Lower leg skin (tissue), 4 donors: ENCODE measurements at regions not wholly inside any gene's neighbourhood (a gene's known extent, or its start where the extent isn't known, plus 50 kb on each side); places are given as distances from the start of the nearest gene placed in this dataset.
"Not testable (repeated sequence)": the region's sequence is repeated elsewhere in the genome, so short reads cannot be mapped to it uniquely, and the experiment has no call there.

Source experiments
- DNase-seq, 2 donors: peaks; one replicate each; pipeline ENCODE4 v3.0.0-alpha.2; 2019; ENCODE audit warnings: low spot score in 2 of 2
- H3K4me3 ChIP-seq: fragments of 200-600 bp; sonication (generic); 2 replicates; pipeline ENCODE4 v1.5.1; 2017; ENCODE audit warnings: mild to moderate bottlenecking, low read depth; ENCODE audit not compliant: poor library complexity, severe bottlenecking
- CTCF ChIP-seq, 3 donors: fragments of 450-650 bp; IDR thresholded peaks; one replicate each; pipeline ENCODE4 v1.5.1; 2016; ENCODE audit warnings: antibody characterized with exemption in 3 of 3, mild to moderate bottlenecking in 3 of 3, moderate library complexity in 2 of 3
- POLR2A ChIP-seq, 2 donors: fragments of 450-650 bp; IDR thresholded peaks; one replicate each; pipeline ENCODE4 v1.6.1; 2016 to 2017; ENCODE audit warnings: antibody characterized with exemption in 2 of 2, mild to moderate bottlenecking in 1 of 2, moderate library complexity in 1 of 2
- WGBS, 2 donors: methylation state at CpG; one replicate each; pipeline ENCODE4 v1.1.5; 2018; 5-methylcytosine and 5-hydroxymethylcytosine counted together
- intact Hi-C: fragments of 100-400 bp; cut with DNase I; formaldehyde crosslinking; loops from one replicate; pipeline ENCODE4 v1.15.0; 2023; ENCODE audit warnings: low total_unique reads

GRCh38 chr3:98705212-98705611, 57.9 kb upstream of the ST3GAL6 start:
- H3K4me3 ChIP-seq = no peak overlapping the region
- TF ChIP-seq CTCF (IDR thresholded peaks at IDR 0.05) (no peak), POLR2A (IDR thresholded peaks at IDR 0.05) (no peak)
- intact Hi-C loops = no loop called here
- WGBS, 2 donors = 90 to 96% methylated on average over 1 of the region's 1 CpG
- DNase-seq = no peak

DNA sequence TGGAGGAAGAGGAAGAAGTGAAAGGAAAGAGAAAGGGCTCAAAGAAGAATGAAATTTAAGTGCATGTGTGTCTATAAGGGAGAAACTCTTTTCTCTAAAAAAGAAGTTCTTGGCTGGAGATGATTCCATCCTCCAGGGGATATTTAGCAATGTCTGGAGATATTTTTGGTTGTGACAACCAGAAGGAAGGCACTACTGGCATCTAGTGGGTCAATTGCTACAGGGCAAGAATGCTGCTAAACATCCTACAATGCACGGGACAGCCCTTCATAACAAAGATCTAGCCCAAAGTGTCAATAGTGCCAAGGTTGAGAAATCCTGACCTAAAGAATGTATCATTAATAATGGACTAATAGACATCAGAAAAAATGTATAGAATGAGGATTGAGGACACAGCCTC, 57.4 kb upstream of the ST3GAL6 start:
- TF ChIP-seq CTCF (IDR thresholded peaks at IDR 0.05) (no peak), POLR2A (IDR thresholded peaks at IDR 0.05) (no peak)
- 27 to 44% methylated on average over 1 of the region's 1 CpG for WGBS, 2 donors
- DNase-seq = no peak
- intact Hi-C loops = no loop called here
- no peak overlapping the region for H3K4me3 ChIP-seq

DNA sequence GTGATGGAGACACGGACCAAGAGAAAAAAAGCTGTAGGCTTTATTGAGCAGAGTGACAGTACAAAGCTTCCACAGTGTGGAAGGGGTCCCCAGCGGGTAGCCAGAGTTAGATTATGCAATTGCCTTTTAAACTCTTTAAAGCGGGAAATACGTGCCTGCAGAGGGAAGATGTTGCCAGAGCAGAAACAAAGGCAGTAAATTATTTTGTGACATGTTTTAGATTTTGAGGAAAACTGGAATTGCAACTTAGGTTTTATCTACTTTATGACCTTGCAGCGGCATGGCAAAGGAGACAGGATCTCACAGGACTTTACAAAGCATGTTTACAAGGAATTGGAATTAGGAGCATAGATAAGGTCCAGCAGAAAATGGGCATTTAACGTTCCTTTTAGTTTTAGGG, 54.5 kb upstream of the ST3GAL6 start:
- WGBS, 2 donors = 21 to 30% methylated on average over 6 of the region's 6 CpGs
- intact Hi-C loops, DNase-seq, H3K4me3 ChIP-seq: not testable (repeated sequence)

GRCh38 chr3:98709441-98709840, 53.7 kb upstream of the ST3GAL6 start:
- 47 to 64% methylated on average over 1 of the region's 1 CpG for WGBS, 2 donors
- H3K4me3 ChIP-seq = no peak overlapping the region
- TF ChIP-seq POLR2A (IDR thresholded peaks at IDR 0.05) = no peak
- TF ChIP-seq CTCF (IDR thresholded peaks at IDR 0.05) = no peak
- intact Hi-C loops = no loop called here
- DNase-seq = no peak

GRCh38 chr3:98710067-98710659, 53.0 kb upstream of the ST3GAL6 start:
- 54 to 58% methylated on average over 3 of the region's 3 CpGs for WGBS, 2 donors
- no peak for TF ChIP-seq POLR2A (IDR thresholded peaks at IDR 0.05)
- no peak for TF ChIP-seq CTCF (IDR thresholded peaks at IDR 0.05)
- DNase-seq = no peak
- intact Hi-C loops = no loop called here
- H3K4me3 ChIP-seq = no peak overlapping the region

- H3K4me3 ChIP-seq = no peak overlapping the region
- no peak for DNase-seq
- intact Hi-C loops = no loop called here
- TF ChIP-seq CTCF (IDR thresholded peaks at IDR 0.05) (no peak), POLR2A (IDR thresholded peaks at IDR 0.05) (no peak)
- 64 to 69% methylated on average over 2 of the region's 2 CpGs for WGBS, 2 donors
Measured at GRCh38 chr3:98711426-98711825, 51.7 kb upstream of the ST3GAL6 start.
